ENCODE measurements at regions not wholly inside any gene's neighbourhood (a gene's known extent, or its start where the extent isn't known, plus 50 kb on each side); places are given as distances from the start of the nearest gene placed in this dataset.
"Not testable (repeated sequence)": the region's sequence is repeated elsewhere in the genome, so short reads cannot be mapped to it uniquely, and the experiment has no call there.

GRCh38 chr3:86757322-86758179 is 233.4 kb downstream of the VGLL3 start:
- H3K9me3 ChIP-seq (ENCODE audit: control insufficient read depth, insufficient read depth, low read length); H3K36me3 ChIP-seq (ENCODE audit: control insufficient read depth, insufficient read depth, low read length); H3K27me3 ChIP-seq (ENCODE audit: control insufficient read depth, insufficient read depth, low read length); H3K4me1 ChIP-seq (ENCODE audit: control insufficient read depth, insufficient read depth, low read length); H3K4me3 ChIP-seq (ENCODE audit: low read depth, low read length); H3K9ac ChIP-seq (ENCODE audit: low read depth, low read length): not testable (repeated sequence)

GRCh38 chr3:86748015-86748414 is 242.9 kb downstream of the VGLL3 start:
- Histone ChIP-seq H3K9me3 (ENCODE audit: control insufficient read depth, insufficient read depth, low read length) (no peaks in the 10 kb centered on the region), H3K27me3 (ENCODE audit: control insufficient read depth, insufficient read depth, low read length) (no peaks in the 10 kb centered on the region), H3K9ac (ENCODE audit: low read depth, low read length) (no peak overlapping the region), H3K4me1 (ENCODE audit: control insufficient read depth, insufficient read depth, low read length) (no peaks in the 10 kb centered on the region), H3K36me3 (ENCODE audit: control insufficient read depth, insufficient read depth, low read length) (no peaks in the 10 kb centered on the region), H3K4me3 (ENCODE audit: low read depth, low read length) (no peak overlapping the region)

- Histone ChIP-seq H3K36me3 (ENCODE audit: control insufficient read depth, insufficient read depth, low read length) (no peaks in the 10 kb centered on the region), H3K9me3 (ENCODE audit: control insufficient read depth, insufficient read depth, low read length) (no peaks in the 10 kb centered on the region), H3K27me3 (ENCODE audit: control insufficient read depth, insufficient read depth, low read length) (no peaks in the 10 kb centered on the region), H3K4me3 (ENCODE audit: low read depth, low read length) (no peak overlapping the region), H3K9ac (ENCODE audit: low read depth, low read length) (no peak overlapping the region), H3K4me1 (ENCODE audit: control insufficient read depth, insufficient read depth, low read length) (no peaks in the 10 kb centered on the region)
Measured at GRCh38 chr3:86744051-86744450, 246.9 kb downstream of the VGLL3 start.

- H3K4me1 ChIP-seq (ENCODE audit: control insufficient read depth, insufficient read depth, low read length) = no peaks in the 10 kb centered on the region
- H3K9me3 ChIP-seq (ENCODE audit: control insufficient read depth, insufficient read depth, low read length) = no peaks in the 10 kb centered on the region
- H3K4me3 ChIP-seq (ENCODE audit: low read depth, low read length) = no peak overlapping the region
- no peaks in the 10 kb centered on the region for H3K36me3 ChIP-seq (ENCODE audit: control insufficient read depth, insufficient read depth, low read length)
- no peak overlapping the region for H3K9ac ChIP-seq (ENCODE audit: low read depth, low read length)
- H3K27me3 ChIP-seq (ENCODE audit: control insufficient read depth, insufficient read depth, low read length) = no peaks in the 10 kb centered on the region
Measured at GRCh38 chr3:86743233-86743632, 247.7 kb downstream of the VGLL3 start.

- Histone ChIP-seq H3K9ac (ENCODE audit: low read depth, low read length) (no peak overlapping the region), H3K27me3 (ENCODE audit: control insufficient read depth, insufficient read depth, low read length) (no peaks in the 10 kb centered on the region), H3K36me3 (ENCODE audit: control insufficient read depth, insufficient read depth, low read length) (no peaks in the 10 kb centered on the region), H3K4me3 (ENCODE audit: low read depth, low read length) (no peak overlapping the region), H3K9me3 (ENCODE audit: control insufficient read depth, insufficient read depth, low read length) (no peaks in the 10 kb centered on the region), H3K4me1 (ENCODE audit: control insufficient read depth, insufficient read depth, low read length) (no peaks in the 10 kb centered on the region)
Measured at GRCh38 chr3:86740751-86741150, 250.2 kb downstream of the VGLL3 start.

- Histone ChIP-seq H3K27me3 (ENCODE audit: control insufficient read depth, insufficient read depth, low read length) (no peaks in the 10 kb centered on the region), H3K36me3 (ENCODE audit: control insufficient read depth, insufficient read depth, low read length) (no peaks in the 10 kb centered on the region), H3K9me3 (ENCODE audit: control insufficient read depth, insufficient read depth, low read length) (no peaks in the 10 kb centered on the region), H3K4me3 (ENCODE audit: low read depth, low read length) (no peak overlapping the region), H3K4me1 (ENCODE audit: control insufficient read depth, insufficient read depth, low read length) (no peaks in the 10 kb centered on the region), H3K9ac (ENCODE audit: low read depth, low read length) (no peak overlapping the region)
Measured at GRCh38 chr3:86739244-86739643, 251.7 kb downstream of the VGLL3 start.

- H3K36me3 ChIP-seq (ENCODE audit: control insufficient read depth, insufficient read depth, low read length) = no peaks in the 10 kb centered on the region
- no peak overlapping the region for H3K9ac ChIP-seq (ENCODE audit: low read depth, low read length)
- no peaks in the 10 kb centered on the region for H3K4me1 ChIP-seq (ENCODE audit: control insufficient read depth, insufficient read depth, low read length)
- H3K27me3 ChIP-seq (ENCODE audit: control insufficient read depth, insufficient read depth, low read length) = no peaks in the 10 kb centered on the region
- H3K9me3 ChIP-seq (ENCODE audit: control insufficient read depth, insufficient read depth, low read length) = no peaks in the 10 kb centered on the region
- H3K4me3 ChIP-seq (ENCODE audit: low read depth, low read length) = no peak overlapping the region
Measured at GRCh38 chr3:86738684-86739083, 252.3 kb downstream of the VGLL3 start.

- H3K9ac ChIP-seq (ENCODE audit: low read depth, low read length) = no peak overlapping the region
- H3K36me3 ChIP-seq (ENCODE audit: control insufficient read depth, insufficient read depth, low read length) = no peaks in the 10 kb centered on the region
- H3K4me3 ChIP-seq (ENCODE audit: low read depth, low read length) = no peak overlapping the region
- no peaks in the 10 kb centered on the region for H3K4me1 ChIP-seq (ENCODE audit: control insufficient read depth, insufficient read depth, low read length)
- H3K27me3 ChIP-seq (ENCODE audit: control insufficient read depth, insufficient read depth, low read length) = no peaks in the 10 kb centered on the region
- no peaks in the 10 kb centered on the region for H3K9me3 ChIP-seq (ENCODE audit: control insufficient read depth, insufficient read depth, low read length)
Measured at GRCh38 chr3:86737517-86737916, 253.4 kb downstream of the VGLL3 start.

- H3K4me3 ChIP-seq (ENCODE audit: low read depth, low read length) = no peak overlapping the region
- no peaks in the 10 kb centered on the region for H3K4me1 ChIP-seq (ENCODE audit: control insufficient read depth, insufficient read depth, low read length)
- H3K27me3 ChIP-seq (ENCODE audit: control insufficient read depth, insufficient read depth, low read length) = no peaks in the 10 kb centered on the region
- H3K36me3 ChIP-seq (ENCODE audit: control insufficient read depth, insufficient read depth, low read length) = no peaks in the 10 kb centered on the region
- no peaks in the 10 kb centered on the region for H3K9me3 ChIP-seq (ENCODE audit: control insufficient read depth, insufficient read depth, low read length)
- no peak overlapping the region for H3K9ac ChIP-seq (ENCODE audit: low read depth, low read length)
Measured at GRCh38 chr3:86733257-86733656, 257.7 kb downstream of the VGLL3 start.

GRCh38 chr3:86731501-86731901 is 259.4 kb downstream of the VGLL3 start:
- H3K9ac ChIP-seq (ENCODE audit: low read depth, low read length) = no peak overlapping the region

GRCh38 chr3:86723433-86723832 is 267.5 kb downstream of the VGLL3 start:
- no peak overlapping the region for H3K9ac ChIP-seq (ENCODE audit: low read depth, low read length)
- no peak overlapping the region for H3K4me3 ChIP-seq (ENCODE audit: low read depth, low read length)
- no peaks in the 10 kb centered on the region for H3K36me3 ChIP-seq (ENCODE audit: control insufficient read depth, insufficient read depth, low read length)
- H3K27me3 ChIP-seq (ENCODE audit: control insufficient read depth, insufficient read depth, low read length) = no peaks in the 10 kb centered on the region
- no peaks in the 10 kb centered on the region for H3K9me3 ChIP-seq (ENCODE audit: control insufficient read depth, insufficient read depth, low read length)
- no peaks in the 10 kb centered on the region for H3K4me1 ChIP-seq (ENCODE audit: control insufficient read depth, insufficient read depth, low read length)

More at GRCh38 chr3:86731501-86731901, 259.4 kb downstream of the VGLL3 start:
- no peaks in the 10 kb centered on the region for H3K36me3 ChIP-seq (ENCODE audit: control insufficient read depth, insufficient read depth, low read length)
- H3K4me1 ChIP-seq (ENCODE audit: control insufficient read depth, insufficient read depth, low read length) = no peaks in the 10 kb centered on the region
- H3K27me3 ChIP-seq (ENCODE audit: control insufficient read depth, insufficient read depth, low read length) = no peaks in the 10 kb centered on the region
- H3K4me3 ChIP-seq (ENCODE audit: low read depth, low read length) = no peak overlapping the region
- H3K9me3 ChIP-seq (ENCODE audit: control insufficient read depth, insufficient read depth, low read length) = no peaks in the 10 kb centered on the region

- H3K4me3 ChIP-seq (ENCODE audit: low read depth, low read length) = no peak overlapping the region
- H3K4me1 ChIP-seq (ENCODE audit: control insufficient read depth, insufficient read depth, low read length) = no peaks in the 10 kb centered on the region
- H3K9ac ChIP-seq (ENCODE audit: low read depth, low read length) = no peak overlapping the region
- no peaks in the 10 kb centered on the region for H3K36me3 ChIP-seq (ENCODE audit: control insufficient read depth, insufficient read depth, low read length)
- H3K9me3 ChIP-seq (ENCODE audit: control insufficient read depth, insufficient read depth, low read length) = peaks cover 3% of the 10 kb centered on the region
- H3K27me3 ChIP-seq (ENCODE audit: control insufficient read depth, insufficient read depth, low read length) = no peaks in the 10 kb centered on the region
Measured at GRCh38 chr3:86711634-86712033, 279.3 kb downstream of the VGLL3 start.

Data from iPS-15b (cell line).